ENCODE measurements at regions not wholly inside any gene's neighbourhood (a gene's known extent, or its start where the extent isn't known, plus 50 kb on each side); places are given as distances from the start of the nearest gene placed in this dataset.
"Not testable (repeated sequence)": the region's sequence is repeated elsewhere in the genome, so short reads cannot be mapped to it uniquely, and the experiment has no call there.

GRCh38 chr17:70434536-70435490 lies 265.5 kb downstream of the KCNJ2 start:
- no peak for DNase-seq (ENCODE audit: low read depth in 2 of 2)

- no peak for DNase-seq (ENCODE audit: low read depth in 2 of 2)
These were observed 268.3 kb downstream of the KCNJ2 start for GRCh38 chr17:70437656-70438055.

- DNase-seq (ENCODE audit: low read depth in 2 of 2), result no peak
These were observed 277.1 kb downstream of the KCNJ2 start for GRCh38 chr17:70446446-70446845.

- DNase-seq (ENCODE audit: low read depth in 2 of 2), result no peak
These were observed 278.3 kb downstream of the KCNJ2 start for GRCh38 chr17:70447588-70447987.

- not testable (repeated sequence) for DNase-seq (ENCODE audit: low read depth in 2 of 2)
These were observed 283.7 kb downstream of the KCNJ2 start for GRCh38 chr17:70453075-70453474.

- DNase-seq (ENCODE audit: low read depth in 2 of 2), result no peak
These were observed 285.0 kb downstream of the KCNJ2 start for GRCh38 chr17:70454377-70454776.

- DNase-seq (ENCODE audit: low read depth in 2 of 2), result no peak
These were observed 285.6 kb downstream of the KCNJ2 start for GRCh38 chr17:70454908-70455307.

- no peak for DNase-seq (ENCODE audit: low read depth in 2 of 2)
These were observed 295.7 kb downstream of the KCNJ2 start for GRCh38 chr17:70464995-70465394.

GRCh38 chr17:70468661-70469060 lies 299.3 kb downstream of the KCNJ2 start:
- DNase-seq (ENCODE audit: low read depth in 2 of 2), result no peak

- no peak for DNase-seq (ENCODE audit: low read depth in 2 of 2)
These were observed 303.7 kb downstream of the KCNJ2 start for GRCh38 chr17:70473049-70473448.

GRCh38 chr17:70476368-70476767 lies 307.0 kb downstream of the KCNJ2 start:
- no peak for DNase-seq (ENCODE audit: low read depth in 2 of 2)

GRCh38 chr17:70478902-70479301 lies 309.6 kb downstream of the KCNJ2 start:
- DNase-seq (ENCODE audit: low read depth in 2 of 2), result no peak

- no peak for DNase-seq (ENCODE audit: low read depth in 2 of 2)
These were observed 310.4 kb downstream of the KCNJ2 start for GRCh38 chr17:70479779-70480178.

- no peak for DNase-seq (ENCODE audit: low read depth in 2 of 2)
These were observed 314.3 kb downstream of the KCNJ2 start for GRCh38 chr17:70483624-70484023.

- no peak for DNase-seq (ENCODE audit: low read depth in 2 of 2)
These were observed 314.7 kb downstream of the KCNJ2 start for GRCh38 chr17:70484050-70484449.

- no peak for DNase-seq (ENCODE audit: low read depth in 2 of 2)
These were observed 315.2 kb downstream of the KCNJ2 start for GRCh38 chr17:70484496-70484895.

GRCh38 chr17:70492368-70492767 lies 323.0 kb downstream of the KCNJ2 start:
- DNase-seq (ENCODE audit: low read depth in 2 of 2), result no peak

- DNase-seq (ENCODE audit: low read depth in 2 of 2), result no peak
These were observed 324.0 kb downstream of the KCNJ2 start for GRCh38 chr17:70493277-70493874.

GRCh38 chr17:70498631-70499030 lies 329.3 kb downstream of the KCNJ2 start:
- no peak for DNase-seq (ENCODE audit: low read depth in 2 of 2)

- DNase-seq (ENCODE audit: low read depth in 2 of 2), result no peak
These were observed 329.9 kb downstream of the KCNJ2 start for GRCh38 chr17:70499067-70499786.

- no peak for DNase-seq (ENCODE audit: low read depth in 2 of 2)
These were observed 334.1 kb downstream of the KCNJ2 start for GRCh38 chr17:70503449-70503848.

GRCh38 chr17:70510288-70510687 lies 341.0 kb downstream of the KCNJ2 start:
- DNase-seq (ENCODE audit: low read depth in 2 of 2), result no peak

All from lung microvascular endothelial cell (primary cell).